NCI-H2029 (cell line): ENCODE measurements at regions not wholly inside any gene's neighbourhood (a gene's known extent, or its start where the extent isn't known, plus 50 kb on each side); places are given as distances from the start of the nearest gene placed in this dataset.
A peak's percentile ranks its signal among the peaks of the same experiment; 100 is the strongest.
"Not testable (repeated sequence)": the region's sequence is repeated elsewhere in the genome, so short reads cannot be mapped to it uniquely, and the experiment has no call there.

Source experiments
- DNase-seq: peaks from one replicate; lab custom pipeline; 2025; lab: John Stamatoyannopoulos, UW

DNA sequence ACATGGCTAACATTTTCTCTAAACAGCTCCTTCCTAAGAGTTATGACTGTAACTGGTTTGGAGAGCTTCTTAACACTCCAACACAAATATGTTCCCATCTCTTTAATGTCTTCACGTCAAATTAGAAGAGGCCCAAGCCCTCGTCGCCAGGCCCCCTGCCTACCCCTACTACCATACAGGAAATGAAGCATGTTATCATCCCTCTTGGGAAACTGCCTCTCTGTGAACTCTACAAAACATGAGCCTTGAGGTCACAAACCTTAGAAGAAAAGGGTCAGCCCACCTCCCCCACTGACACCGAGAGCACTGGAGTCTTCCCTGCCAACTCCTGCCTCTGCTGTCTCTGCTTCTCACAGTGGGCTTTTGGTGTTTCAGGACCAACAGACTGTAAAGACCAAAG, 243.1 kb upstream of the STT3B start:
- no peak for DNase-seq

DNA sequence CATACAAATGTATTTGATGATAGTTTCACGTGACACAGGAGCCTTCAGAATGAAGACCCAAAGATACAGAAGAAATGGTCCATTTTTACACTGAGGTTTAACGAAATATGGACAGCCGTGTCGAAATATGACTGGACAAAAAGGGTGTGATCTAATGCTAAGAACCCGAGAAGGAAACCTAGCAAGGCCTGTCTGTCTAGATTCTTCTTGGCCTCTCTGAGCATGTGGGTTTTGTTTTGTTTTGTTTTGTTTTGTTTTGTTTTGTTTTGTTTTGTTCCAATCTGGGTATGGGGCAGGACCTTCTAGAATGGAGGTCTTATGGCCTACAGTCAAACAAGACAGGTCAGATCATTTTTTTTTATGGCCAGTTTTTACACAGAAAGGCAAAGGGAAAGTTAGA, 242.7 kb upstream of the STT3B start:
- no peak for DNase-seq

DNA sequence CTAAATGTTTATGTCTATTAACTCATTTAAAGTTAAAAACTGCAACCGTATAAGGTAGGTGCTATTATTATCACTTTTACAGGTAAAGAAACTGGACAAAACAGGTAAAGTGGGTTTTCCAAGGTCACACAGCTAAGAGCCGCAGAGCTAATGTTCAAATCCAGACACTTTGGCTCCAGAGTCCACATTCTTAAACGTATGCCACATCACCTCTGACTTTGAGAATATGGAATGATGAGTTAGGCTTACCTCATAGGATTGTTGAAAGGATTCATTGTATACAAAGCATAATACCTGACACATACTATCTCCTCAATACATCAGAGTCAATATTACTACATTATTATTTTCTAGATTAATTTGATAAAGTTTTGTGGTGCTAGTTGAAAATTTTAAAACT, 240.9 kb upstream of the STT3B start:
- no peak for DNase-seq

DNA sequence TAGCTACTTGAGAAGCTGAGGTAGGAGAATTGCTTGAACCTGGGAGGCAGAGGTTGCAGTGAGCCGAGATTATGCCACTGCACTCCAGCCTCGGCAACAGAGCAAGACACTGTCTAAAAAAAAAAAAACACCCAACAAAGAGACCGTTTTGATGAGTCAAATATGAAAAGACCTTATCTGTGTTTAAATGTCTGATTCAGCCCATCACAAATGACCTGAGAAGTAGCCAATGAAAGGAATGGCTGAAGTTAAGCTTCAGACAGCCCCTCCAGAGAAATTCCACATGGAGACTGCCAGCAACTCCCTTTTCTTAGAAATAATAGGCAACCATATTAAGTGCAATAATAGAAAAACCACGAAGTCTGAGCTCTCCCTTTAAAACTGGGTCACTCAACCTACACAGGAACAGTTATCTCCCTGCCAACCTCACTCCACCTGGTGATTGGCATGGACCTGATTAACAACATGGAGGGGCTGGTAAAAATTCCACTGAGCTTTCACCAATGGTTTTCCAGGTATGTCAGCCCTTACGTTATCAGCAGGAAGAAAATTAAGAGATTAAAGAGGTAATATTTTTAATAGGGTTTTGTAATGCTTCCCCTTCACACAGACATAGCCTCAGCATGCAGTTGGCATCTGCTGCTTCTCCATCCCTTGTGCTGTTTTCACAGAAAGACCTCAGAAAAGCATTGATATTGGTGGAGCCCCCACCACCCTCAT, 238.1 kb upstream of the STT3B start:
- DNase-seq = no peak

DNA sequence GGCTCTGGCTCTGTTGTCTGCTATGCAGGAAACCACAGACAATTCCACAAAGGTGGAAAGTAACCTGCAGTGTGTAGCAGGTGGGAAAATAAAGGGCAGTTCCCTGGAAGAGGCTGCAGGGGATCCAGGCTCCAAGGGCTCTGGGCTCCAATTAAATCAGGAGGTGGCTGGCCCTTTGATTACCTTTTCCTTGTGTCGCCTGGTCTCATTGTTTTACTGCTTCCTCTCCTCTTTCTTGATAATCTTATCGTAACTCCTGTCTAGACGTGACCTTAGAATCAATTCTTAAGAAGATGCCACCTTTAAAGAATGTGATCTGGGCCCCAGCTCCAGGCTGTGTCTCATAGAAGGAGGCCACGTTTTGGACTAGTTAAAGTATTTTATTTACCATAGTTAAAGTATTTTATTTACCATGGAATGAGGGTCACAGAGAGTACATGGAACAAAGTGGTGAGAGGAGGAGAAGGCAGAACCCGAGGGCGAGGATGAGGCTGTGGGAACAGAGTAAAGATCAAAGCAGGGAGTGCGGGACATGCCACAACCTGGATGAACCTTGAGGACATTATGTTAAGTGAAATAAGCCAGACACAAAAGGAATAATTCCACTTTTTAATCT, 237.5 kb upstream of the STT3B start:
- no peak for DNase-seq

DNA sequence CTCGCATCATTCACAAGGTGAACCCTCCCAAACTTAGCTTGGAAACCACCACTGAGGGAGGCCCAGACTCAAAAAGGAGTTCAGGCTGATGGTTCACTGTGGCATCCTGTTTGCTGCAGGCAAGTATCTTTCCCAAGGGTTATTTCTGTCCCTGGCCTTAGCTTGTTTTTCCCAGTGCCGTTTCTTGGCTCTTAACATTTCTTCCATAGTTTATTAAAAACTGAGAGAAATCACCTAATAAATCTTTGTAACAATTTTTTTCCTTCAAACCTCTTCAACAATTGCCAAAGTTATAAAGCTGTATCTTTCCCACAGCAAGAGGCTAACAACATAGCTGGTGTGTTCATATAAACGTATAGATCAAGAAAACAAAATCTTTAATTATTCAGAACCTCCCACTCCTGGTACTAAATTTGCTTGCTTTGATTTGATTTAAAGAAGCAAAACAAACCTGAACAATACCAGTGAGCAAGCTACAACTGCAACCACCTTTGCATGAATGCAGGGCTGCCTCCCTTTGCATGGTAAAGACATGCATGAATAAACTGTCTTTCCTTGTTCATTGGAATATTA, 234.9 kb upstream of the STT3B start:
- no peak for DNase-seq

DNA sequence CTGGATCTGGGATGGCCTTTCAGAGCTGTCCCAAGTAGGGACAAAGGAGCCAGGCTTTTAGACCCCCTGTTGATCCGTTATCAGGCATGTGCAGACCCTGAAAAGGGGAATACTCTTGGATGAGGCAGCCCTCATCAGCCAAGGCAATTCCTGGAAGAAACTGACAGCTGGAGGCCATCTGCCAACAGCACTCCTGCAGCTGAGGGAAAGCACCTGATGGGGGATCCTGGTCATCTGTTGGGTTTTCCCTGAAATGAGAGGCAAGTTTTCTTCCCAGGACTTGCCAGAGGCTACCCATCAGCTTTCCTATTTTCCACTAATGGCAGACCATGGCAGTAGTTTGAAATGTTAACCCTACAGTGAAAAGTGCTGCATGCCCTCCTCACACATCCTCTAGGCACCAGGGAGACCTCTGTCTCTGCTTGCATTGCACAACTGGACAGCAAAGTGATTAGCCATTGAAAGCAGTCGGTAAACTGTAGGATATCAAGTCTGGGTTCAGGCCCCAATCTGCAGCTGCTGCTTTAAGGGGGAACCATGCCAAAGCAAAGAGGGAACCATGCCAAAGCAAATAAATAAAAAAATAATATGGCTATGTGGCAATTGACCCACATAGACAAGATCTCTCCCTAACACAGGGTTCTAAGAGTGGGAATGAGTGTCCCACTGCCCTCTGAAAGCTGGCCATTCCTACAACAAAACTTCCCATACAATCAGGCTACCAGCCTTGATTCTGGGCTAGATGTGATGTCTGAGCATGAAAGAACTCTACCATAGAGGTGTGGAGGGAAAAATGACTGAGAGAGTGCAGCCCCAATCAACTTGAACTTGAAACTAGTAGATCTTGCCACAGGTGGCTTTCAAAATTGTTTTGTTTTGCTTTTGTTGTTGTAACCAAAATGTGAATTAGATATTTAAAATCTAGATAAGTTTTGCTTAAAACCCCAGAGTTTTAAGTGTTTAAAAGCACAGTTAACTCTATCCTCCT, 232.0 kb upstream of the STT3B start:
- peak; percentile 76 for DNase-seq

DNA sequence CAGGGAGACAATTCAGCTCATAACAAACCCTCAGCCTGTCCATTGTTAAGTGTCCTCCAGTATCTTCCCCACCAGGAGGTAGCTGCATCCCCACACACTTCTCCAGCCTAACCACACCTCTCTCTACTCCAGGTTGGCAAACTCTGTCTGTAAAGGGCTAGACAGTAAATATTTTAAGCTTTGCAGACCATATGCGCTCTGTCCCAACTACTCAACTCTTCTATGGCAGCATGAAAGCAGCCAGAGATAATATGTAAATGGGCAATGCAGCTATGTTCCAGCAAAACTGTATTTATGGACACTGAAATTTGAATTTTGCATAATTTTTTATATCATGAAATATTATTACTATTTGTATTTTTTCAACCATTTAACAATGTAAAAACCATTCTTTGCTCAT, 230.4 kb upstream of the STT3B start:
- DNase-seq = no peak

DNA sequence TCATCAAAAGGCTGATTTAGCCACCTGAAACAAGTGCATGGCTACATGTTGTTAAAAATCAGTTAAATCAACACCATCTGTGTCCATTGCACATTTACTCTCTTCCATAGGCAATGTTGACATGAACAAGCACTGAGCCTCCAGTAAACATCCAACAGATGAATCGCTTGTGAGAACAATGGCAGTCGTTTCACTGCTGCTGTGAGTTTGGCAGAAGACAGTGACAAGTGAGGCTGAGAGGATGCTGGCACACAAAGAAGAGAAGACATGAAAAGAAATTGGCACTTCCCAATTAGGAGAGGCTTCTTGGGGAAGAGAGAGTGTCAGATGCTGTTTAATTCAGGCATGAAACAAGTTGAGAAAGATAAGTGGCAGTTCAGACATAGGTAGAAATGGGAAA, 227.4 kb upstream of the STT3B start:
- peak; percentile 37 for DNase-seq

DNA sequence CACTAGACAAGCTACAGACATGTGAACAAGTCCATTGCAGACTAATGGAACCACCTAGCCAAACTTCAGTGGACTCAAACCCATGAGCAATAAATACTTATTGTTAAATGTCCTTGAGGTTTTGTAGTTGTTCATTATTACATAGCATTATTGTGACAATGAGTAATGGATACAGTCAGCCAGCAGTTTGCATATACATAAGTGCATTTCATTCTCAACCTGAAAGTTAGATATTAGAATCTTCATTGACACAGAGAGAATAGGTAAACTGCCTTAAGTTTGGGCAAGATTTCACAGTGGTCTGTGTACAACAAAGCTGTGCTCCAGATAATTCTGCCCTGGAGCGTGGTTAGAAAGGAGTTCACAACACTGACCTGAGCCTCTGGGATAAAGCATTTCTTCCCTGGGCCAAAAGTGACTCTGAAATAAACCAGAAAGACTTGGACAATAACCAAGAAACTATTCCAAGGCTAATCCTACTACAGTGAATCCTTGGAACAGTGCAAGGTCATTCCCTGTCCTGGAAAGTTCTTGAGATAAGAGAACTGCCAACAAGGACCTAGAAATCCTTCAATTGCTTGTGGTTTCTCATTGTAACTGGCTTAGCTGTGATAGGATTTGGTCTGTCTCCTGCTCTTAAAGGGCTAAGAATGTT, 225.5 kb upstream of the STT3B start:
- DNase-seq = no peak

DNA sequence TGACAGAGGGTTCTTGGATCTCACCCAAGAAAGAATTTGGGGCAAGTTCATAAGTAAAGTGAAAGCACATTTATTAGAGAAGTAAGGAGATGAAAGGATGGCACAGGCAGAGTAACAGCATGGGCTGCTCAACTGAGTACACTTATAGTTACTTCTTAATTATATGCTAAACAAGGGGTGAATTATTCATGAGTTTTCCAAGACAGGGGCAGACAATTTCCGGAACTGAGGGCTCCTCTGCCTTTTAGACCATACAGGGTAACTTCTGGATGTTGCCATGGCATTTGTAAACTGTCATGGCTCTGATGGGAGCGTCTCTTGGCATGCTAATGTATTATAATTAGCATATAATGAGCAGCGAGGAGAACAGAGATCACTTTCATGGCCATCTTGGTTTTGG, 221.2 kb upstream of the STT3B start:
- DNase-seq = no peak

DNA sequence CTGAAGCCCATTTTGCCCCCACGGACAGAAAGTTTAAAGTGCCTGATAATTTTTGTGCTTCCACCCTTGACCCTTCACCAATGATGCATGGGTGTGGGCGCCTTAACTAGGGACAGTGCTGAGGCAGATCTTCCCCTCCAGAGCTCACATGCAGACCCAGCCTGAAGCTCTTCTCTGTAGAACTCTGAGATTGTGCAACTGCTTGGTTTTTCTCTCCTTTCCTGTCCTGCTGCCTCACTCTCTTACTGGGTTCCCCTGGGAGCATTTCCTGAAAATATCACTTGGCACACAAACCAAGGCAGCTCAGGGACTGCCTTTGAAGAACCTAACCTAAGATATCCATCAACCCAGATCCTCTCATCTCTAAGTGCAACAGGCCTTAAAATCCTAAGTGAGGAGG, 220.3 kb upstream of the STT3B start:
- DNase-seq = no peak

DNA sequence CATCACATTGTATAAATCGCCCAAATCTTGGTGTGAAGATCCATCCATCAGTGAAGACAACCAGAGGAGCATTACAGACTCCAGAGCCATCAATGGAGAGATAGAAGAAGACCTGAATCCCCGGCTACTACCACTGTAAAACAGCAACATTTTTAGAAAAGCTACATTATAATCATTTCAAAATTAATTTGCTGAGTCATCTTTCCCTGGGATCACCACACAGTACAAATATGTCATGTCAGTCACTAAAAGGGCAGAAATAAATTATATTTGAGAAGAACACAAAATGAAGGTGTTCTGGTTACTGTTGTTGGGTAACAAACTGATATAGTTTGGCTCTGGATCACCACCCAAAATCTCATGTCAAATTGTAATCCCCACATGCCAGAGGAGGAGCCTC, 218.5 kb upstream of the STT3B start:
- DNase-seq = no peak

DNA sequence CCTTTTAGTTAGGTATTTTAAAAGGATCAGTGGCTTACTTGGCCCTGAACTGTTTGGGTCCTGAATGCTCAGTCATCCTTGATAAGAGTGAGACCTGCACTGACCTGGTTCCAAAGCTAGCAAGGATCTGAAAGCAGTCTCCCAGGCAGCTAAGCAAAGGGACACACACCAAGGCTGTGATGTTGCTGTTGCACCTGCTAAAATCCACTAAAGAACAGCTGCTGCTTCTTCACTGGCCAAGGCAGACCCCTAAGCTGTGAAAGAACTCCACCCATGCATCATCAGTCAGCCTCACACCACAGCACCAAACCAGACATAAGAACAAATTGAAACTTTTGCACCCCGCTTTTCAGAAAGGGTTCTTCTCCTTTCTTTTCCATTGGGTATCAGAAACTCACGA, 213.4 kb upstream of the STT3B start:
- DNase-seq = no peak

DNA sequence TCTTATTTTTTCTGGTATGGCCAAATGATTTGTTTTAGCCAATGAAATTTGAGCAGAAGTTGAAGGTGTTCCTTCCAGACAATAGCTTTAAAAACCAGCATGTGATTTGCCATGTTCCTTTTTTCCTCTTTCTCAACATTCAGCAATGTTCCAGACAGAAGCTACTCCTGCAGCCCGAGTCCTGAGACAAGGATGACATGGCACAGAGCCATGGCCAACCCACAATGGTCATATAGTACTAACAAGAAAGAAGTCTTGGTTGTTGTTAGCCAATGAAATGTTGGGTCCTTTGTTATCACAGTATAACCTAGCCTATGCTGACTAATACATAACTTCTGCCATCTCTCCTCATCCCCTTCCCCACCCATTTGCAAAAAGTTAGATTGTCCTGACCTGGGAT, 211.1 kb upstream of the STT3B start:
- no peak for DNase-seq

DNA sequence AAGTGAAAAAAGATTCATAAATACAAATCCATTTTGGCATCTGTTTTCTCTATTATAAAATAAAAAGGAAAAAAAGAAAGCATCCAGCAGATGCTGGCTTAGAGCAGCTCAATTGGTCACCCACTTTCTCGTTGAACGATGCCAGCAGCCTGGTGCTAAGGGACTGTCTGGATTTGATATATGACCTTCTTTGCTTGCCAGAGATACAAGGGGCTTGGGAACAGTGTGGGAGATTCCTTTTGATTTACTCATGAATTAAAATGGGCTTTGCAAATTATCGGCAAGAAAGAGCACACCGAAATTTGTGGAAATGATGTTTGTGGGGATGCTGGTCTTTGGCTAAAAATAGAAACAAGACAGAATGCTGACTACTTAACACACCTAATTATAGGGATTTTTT, 210.3 kb upstream of the STT3B start:
- no peak for DNase-seq

DNA sequence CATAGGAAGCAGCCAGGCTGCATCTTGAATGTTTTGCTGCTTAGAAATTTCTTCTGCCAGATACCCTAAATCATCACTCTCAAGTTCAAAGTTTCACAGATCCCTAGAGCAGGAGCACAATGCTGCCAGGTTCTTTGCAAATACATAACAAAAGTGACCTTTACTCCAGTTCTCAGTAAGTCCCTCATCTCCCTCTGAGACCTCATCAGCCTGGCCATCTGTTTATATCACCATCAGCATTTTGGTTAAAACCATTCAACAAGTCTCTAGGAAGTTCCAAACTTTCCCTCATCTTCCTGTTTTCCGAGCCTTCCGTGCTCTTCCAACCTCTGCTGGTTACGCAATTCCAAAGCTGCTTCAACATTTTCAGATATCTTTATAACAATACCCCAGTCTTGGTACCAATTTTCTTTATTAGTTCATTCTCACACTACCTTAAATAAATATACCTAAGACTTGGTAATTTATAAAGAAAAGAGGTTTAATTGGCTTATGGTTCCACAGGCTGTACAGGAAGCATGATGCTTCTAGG, 204.8 kb upstream of the STT3B start:
- not testable (repeated sequence) for DNase-seq

DNA sequence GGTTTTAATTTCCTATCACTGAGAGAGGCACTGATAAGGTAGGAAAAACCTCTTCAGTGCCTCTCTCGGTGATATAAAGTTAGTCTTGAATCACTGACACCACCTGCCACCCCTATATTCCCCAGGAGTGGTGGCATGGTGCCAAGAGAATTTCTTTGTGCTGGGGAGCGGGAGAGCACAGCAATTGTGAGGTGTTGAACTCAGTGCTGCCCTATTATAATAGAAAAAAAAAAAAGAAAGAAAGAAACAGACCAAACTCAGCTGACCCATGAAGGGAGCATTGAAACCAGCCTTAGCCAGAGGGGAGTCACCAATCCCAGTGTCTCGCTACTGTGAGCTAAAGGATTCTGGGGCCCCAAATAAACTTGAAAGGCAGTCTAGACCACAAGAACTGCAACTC, 201.4 kb upstream of the STT3B start:
- no peak for DNase-seq

DNA sequence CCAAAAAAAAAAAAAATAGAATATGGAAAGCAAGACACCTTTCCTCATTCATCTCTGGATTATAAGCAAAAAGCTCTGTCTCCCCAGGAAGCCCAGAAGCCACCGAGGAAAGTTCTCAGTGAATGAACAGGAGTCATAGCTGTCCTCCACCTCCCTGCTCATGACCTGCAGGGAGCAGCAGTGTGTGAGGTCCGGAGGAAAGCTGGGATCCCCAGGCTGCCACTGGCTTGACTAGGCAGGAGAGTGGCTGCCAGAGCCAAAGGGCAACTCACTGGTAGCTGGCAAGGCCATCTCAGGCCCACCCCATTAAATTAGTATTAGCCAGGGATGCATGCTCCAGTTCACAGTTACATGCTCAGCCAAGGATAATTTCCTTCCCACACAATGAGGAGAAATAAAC, 191.6 kb upstream of the STT3B start:
- DNase-seq = no peak

DNA sequence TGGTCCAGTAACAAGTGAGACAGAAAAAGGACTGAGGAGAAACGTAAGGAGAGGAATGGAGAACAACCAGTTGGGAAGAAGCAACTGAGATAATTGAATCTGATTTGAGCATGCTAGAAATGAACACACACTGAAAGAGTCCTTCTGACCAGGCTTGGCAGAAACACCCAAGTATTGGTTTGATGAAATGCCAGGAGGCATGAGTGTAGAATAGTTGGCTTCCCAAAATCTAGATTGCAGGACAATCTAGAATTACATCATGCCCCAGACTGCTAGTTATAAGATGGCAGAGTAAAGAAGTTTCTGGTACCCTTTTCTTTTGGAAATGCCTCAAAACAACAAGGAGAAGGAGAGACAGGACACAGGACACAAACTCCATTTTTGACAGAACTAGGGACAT, 189.7 kb upstream of the STT3B start:
- no peak for DNase-seq

DNA sequence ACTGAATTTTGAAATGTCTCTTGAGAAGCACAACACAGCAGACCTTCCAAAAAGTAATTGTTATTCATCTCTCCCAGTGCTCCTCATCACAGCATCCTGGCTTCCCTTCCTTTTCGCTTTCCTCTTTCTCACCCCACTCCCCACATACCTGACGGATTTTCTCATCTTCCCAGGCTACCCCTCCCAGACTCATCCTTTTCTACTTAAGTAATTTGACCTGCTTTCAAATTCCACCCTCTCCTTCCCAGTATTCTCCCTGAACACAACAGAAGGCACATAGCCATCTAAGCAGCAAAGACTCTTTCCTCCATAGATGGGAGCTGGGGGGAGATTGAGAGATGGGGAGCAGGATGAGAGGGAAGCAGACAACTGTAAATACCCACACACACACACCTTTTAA, 187.1 kb upstream of the STT3B start:
- no peak for DNase-seq

DNA sequence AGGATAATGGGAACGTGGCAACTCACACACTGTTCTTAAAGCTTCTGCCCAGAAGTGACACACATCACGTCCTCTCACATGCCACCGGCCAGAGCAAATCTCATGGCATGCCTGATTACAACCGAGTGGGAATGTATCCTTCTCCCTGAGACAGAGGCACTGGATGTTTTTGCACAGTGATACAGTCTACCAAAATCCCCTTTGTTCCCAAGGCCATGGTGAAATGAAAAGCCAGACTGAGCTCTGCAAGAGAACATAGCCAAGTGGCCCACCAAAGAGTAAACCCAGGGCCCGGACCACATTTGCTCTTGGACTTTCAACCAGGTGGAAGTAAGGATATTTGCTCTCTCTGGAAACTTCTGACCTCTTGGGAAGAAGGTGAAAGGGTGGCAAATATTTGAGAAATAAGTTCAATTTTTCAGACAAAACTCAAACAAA, 186.2 kb upstream of the STT3B start:
- DNase-seq = no peak
